DMS53 treated with DMSO at 0.1 percent for 48 hours (cell line): ENCODE measurements at regions not wholly inside any gene's neighbourhood (a gene's known extent, or its start where the extent isn't known, plus 50 kb on each side); places are given as distances from the start of the nearest gene placed in this dataset.

Source experiments
- DNase-seq: peaks from one replicate; lab custom pipeline; 2025; ENCODE audit not compliant: unreplicated experiment; lab: John Stamatoyannopoulos, UW

- DNase-seq, result no peak
These were observed 166.1 kb upstream of the LINGO1 start for GRCh38 chr15:77798847-77799246.

DNA sequence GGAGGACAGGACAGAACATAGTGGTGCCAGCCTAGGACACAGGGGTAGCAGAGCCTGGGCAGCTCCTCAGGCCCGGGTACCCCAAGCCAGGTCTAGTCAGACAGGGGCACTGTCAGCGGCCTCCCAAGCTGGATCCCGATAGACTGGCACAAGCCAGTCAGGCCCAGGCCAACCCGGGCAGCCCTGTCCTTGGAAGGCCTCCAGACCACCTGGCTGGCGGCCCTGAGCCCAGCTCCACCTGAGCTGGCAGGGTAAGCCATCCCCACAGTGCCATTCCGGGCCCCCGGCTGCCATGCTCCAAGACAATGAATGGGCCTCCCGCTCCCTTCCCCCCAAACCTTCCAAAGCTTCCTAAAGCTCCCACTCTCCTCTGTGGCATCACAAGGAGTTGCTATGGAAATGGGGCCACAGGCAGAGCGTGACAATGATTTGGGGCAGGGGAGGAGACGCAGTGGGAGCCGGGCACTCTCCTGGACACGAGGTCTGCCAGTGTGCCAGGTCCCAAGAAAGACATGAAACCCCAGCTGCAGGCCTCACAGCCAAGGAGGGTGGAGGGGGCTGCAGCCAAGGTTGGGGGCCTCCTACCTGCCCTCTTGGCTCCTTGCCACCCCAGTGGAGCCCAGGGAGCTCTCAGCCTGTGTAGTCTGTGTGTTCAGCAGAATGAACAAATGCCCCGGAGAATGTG, 165.6 kb upstream of the LINGO1 start:
- no peak for DNase-seq

- no peak for DNase-seq
These were observed 164.6 kb upstream of the LINGO1 start for GRCh38 chr15:77797270-77797669.

- DNase-seq, result no peak
These were observed 163.5 kb upstream of the LINGO1 start for GRCh38 chr15:77796046-77796729.

- DNase-seq, result no peak
These were observed 162.7 kb upstream of the LINGO1 start for GRCh38 chr15:77795446-77795845.

DNA sequence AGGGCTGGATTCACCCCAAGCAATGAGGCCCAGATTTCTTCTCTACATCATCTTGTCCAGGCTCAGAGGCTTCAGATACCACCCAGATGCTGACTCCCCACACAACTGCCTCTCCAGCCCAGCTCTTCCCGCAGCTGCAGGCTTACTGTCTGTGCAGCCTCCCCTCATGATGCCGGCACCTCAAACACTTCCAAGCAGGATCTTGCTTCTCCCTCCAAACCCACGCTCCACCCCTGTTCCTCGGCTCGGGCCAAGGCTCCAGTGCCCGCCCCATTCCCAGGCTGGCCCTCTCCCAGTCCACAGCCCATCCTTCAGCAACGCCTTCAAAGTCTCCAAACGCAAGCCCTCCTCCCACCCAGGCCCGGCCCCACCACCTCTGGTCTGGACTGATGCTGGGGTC, 159.2 kb upstream of the LINGO1 start:
- no peak for DNase-seq

DNA sequence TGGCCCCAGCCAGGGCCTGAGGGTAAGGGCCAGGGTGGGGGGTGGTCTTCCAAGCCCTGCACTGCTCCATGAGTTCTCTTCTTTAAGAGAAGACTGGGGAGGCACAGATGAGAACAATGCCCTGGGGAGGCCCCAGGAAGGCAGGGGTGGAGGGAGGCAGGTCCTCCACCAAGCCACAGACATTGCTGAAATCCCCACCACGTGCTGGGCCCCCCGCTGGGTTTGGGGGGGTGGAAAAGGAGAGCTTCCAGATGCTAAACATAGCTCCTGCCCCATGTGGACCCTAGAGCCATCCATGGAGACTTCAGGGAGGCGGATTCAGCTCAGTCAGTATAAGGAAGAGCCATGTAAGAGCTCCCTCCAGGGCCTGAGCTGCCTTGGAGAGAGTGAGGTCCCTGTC, 157.8 kb upstream of the LINGO1 start:
- DNase-seq, result no peak

DNA sequence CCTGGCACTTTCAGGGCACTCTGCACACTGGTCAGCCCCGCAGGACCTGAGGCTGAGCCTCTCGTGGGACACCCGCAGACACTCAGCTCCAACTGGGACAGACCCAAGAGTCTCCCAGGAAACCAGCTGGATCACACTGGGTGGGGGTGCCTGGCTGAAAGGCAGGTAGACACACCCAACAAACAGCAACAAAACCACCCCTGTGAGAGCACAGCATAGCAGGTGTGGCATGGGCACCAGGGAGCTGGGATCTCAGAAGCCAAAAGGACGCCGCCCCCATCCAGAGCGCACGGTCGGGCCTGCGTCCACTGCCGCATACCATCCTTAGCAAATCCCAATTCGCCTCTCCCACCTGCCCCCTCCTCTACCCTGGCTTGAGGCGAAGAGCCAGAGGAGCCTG, 154.2 kb upstream of the LINGO1 start:
- no peak for DNase-seq

DNA sequence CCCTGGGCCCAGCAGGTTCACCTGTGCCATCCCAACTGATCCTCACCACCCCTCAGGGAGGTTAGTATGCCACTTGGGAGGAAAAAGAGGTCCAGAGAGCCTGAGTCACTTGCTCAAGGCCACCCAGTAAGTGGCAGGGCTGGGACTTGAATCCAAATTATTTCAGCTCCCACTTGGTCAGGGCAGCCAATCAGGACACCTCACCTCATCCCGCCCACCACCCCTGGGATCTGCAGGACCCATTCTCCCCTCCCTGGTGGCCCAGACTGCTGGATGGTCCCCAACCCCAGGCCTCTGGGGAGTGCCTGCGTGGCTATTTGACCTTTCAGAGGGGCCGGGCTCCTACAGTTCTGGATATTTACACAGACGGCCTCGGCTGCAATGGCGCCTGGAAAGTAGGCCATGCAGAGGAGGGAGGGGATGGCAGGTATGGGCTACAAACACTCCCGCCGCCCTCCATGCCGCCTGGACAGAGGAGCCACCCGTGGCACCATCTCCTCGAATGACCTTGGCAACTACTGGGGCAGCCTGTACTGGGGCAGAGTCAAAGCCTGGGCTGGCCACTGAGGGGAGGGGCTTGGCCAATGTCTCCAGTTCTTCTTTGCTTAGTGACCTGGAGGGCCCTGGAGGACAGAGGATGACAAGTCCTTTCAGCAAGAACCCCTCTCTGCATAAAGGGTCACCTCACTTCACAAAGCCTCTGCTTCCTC, 153.6 kb upstream of the LINGO1 start:
- no peak for DNase-seq

- DNase-seq, result no peak
These were observed 151.9 kb upstream of the LINGO1 start for GRCh38 chr15:77784361-77785292.

DNA sequence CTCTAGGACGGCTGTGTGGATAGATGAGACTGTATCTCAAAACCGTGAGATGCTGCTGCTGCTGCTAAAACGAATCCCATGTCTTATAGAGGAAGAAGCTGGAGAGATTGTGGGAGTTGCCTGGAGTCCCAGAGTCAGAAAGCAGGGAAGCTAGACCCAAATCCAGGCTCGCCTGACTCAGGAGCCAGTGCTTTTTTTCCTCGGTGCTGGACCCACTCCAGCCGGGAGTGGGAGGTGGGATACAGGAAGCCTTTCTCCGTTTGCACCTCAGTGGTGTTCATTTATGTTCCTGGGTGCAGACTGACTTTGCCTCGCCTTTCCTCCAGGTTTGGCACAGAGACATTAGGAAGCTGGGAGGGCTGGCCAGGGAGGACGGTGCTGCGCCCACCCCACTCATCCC, 150.9 kb upstream of the LINGO1 start:
- no peak for DNase-seq

- no peak for DNase-seq
These were observed 150.0 kb upstream of the LINGO1 start for GRCh38 chr15:77782691-77783090.

- no peak for DNase-seq
These were observed 149.2 kb upstream of the LINGO1 start for GRCh38 chr15:77781946-77782240.

GRCh38 chr15:77781151-77781945, 148.6 kb upstream of the LINGO1 start:
- no peak for DNase-seq

GRCh38 chr15:77778802-77779201, 146.1 kb upstream of the LINGO1 start:
- no peak for DNase-seq

DNA sequence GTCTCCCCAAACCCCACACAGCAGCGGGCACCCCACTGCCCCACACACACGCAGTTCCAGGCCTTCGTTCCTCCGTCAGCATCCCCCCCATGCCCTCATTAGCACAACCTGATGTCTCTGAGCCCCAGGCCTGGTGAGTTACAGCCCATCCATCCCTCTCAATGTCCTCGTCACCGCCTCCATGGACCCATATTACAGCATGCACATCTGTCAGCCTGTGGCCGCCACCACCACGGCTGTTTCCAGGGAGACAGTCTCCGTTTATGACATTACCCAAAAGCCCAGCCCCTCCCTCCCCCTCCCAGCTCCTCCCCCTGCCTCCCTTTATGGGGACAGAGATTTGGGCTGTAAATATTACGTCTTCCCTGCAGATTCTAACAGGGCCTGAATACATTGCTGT, 143.1 kb upstream of the LINGO1 start:
- DNase-seq, result no peak

DNA sequence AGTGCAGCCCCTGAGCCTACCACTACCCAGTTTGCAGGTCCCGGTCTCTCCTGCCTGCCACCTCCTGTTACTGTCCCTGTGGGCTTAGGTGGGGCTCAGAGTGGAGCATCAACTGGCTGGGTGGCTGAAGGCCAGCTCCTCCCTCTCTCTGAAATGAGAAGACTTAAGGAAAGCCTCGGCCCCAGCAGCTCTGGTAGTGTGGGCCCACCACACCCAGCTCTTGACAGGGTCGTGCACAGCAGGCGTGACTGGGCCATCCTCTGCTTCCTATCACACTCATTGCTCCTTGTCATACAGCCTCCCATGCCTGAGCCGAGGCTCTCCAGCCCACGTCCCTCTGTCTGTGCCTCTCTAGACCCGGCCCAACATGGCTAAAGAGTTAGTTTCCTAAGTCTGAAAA, 142.7 kb upstream of the LINGO1 start:
- no peak for DNase-seq

DNA sequence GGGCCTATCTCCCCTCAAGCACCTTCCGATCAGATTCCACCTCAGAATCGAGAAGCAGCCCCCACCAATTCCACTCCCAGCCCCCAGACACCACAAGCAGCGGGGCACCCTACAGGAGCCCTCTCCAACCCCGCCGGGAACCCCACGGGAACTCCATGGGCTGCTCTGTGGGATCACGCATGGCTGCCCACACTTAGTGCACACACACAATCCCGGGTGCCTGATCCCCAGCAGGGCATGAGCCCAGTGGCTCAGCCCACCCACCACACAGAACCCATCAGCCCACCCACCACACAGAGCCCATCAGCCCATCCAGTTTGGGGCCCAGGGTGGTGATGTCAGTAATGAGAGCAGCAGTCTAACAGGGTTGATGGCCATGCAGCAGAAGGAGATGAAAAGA, 141.6 kb upstream of the LINGO1 start:
- DNase-seq, result no peak

GRCh38 chr15:77773903-77774302, 141.2 kb upstream of the LINGO1 start:
- DNase-seq, result no peak

DNA sequence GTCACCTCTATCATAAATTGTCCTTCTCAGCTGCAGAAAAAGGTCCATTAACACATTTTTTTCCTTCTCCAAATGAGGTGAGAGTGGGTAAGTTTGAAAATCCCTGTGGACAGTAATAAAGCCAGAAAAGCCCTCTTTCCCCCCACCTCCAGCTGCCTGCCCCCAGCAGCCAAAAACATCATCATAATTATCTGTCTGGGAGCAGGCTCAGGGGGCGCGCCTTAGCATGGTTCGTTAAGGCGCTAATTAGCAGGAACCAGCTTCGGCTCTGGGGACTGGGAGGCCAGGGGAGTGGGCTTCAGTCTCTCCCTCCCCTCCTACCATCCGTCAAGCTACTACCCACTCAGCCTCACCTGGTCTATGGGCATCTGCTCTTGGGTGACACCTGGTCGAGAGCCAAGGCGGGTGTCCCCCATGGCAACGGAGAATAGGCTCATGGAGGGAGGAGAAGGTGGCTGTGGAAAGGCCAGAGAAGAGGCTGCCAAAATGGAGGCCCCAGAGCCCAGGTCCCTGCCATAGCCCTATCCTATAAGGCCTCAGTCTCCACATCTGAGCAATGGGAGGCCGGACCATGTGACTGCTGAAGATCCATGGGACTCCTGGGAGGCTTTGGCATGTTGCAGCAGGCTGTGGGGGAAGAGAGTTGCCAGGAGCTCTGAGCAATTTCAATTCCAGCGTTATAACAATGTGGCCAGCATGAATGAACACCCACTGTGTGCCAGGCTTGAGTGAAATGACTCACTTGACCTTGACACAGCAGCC, 140.1 kb upstream of the LINGO1 start:
- DNase-seq, result no peak
